Natural killer cell (primary cell): ENCODE measurements at regions not wholly inside any gene's neighbourhood (a gene's known extent, or its start where the extent isn't known, plus 50 kb on each side); places are given as distances from the start of the nearest gene placed in this dataset.
"Not testable (repeated sequence)": the region's sequence is repeated elsewhere in the genome, so short reads cannot be mapped to it uniquely, and the experiment has no call there.

Experiments used
- ATAC-seq, 3 donors: fragments of 150-1000 bp in 2 of 3; fragments of 200-7000 bp in 1 of 3; cut with Tn5 transposase; 1 replicate in 1 of 3; 2 replicates in 2 of 3; pipeline ENCODE4 v1.10.0; 2021; ENCODE audit warnings: mild to moderate bottlenecking in 2 of 3, moderate library complexity in 2 of 3
- DNase-seq, 2 donors: peaks; one replicate each; pipeline versions ENCODE4 v3.0.0 to v3.0.0-alpha.2; 2013 to 2021; ENCODE audit warnings: mixed read lengths in 1 of 2
- H3K27ac ChIP-seq: one replicate; pipeline ENCODE4 v1.5.1; 2013; ENCODE audit warnings: mild to moderate bottlenecking, low read length
- H3K27me3 ChIP-seq: one replicate; pipeline ENCODE4 v1.6.1; 2013; ENCODE audit warnings: low read length; ENCODE audit not compliant: control insufficient read depth, insufficient read depth
- H3K36me3 ChIP-seq: one replicate; pipeline ENCODE4 v1.6.1; 2013; ENCODE audit warnings: low read length; ENCODE audit not compliant: control insufficient read depth, insufficient read depth
- H3K4me1 ChIP-seq: one replicate; pipeline ENCODE4 v1.6.1; 2013; ENCODE audit warnings: low read length; ENCODE audit not compliant: control insufficient read depth, insufficient read depth
- H3K4me3 ChIP-seq: one replicate; pipeline ENCODE4 v1.5.1; 2013; ENCODE audit warnings: low read length
- H3K9me3 ChIP-seq: one replicate; pipeline ENCODE4 v1.6.1; 2013; ENCODE audit warnings: low read length; ENCODE audit not compliant: control insufficient read depth, insufficient read depth
- H3K27ac Mint-ChIP-seq, 2 donors: one replicate each; pipeline ENCODE4 v1.8.0; 2022; ENCODE audit warnings: mild to moderate bottlenecking in 2 of 2, mixed read lengths in 2 of 2, moderate library complexity in 1 of 2
- H3K27me3 Mint-ChIP-seq, 2 donors: one replicate each; pipeline ENCODE4 v1.8.0; 2022; ENCODE audit warnings: low read depth in 2 of 2, mixed read lengths in 2 of 2
- H3K36me3 Mint-ChIP-seq: one replicate; pipeline ENCODE4 v1.8.0; 2022; ENCODE audit warnings: mixed read lengths
- H3K4me1 Mint-ChIP-seq, 2 donors: one replicate each; pipeline ENCODE4 v1.8.0; 2022; ENCODE audit warnings: mixed read lengths in 2 of 2
- H3K4me3 Mint-ChIP-seq: one replicate; pipeline ENCODE4 v1.8.0; 2022; ENCODE audit warnings: mild to moderate bottlenecking, moderate library complexity, mixed read lengths
- H3K9me3 Mint-ChIP-seq, 2 donors: one replicate each; pipeline ENCODE4 v1.8.0; 2022; ENCODE audit warnings: mixed read lengths in 2 of 2
- WGBS: methylation state at CpG from one replicate; pipeline ENCODE4 v1.1.7; 2013; ENCODE audit warnings: missing lambda C conversion rate; ENCODE audit not compliant: insufficient coverage; 5-methylcytosine and 5-hydroxymethylcytosine counted together
- intact Hi-C: fragments of 100-400 bp; cut with micrococcal nuclease; formaldehyde crosslinking; loops from one replicate; pipeline ENCODE4 v1.14.2; 2022
- TF ChIP-seq, protein P1 (sequence below): fragments of 200-600 bp; IDR thresholded peaks from one replicate; pipeline ENCODE4 v1.8.0; 2022; ENCODE audit warnings: antibody characterized with exemption

DNA sequence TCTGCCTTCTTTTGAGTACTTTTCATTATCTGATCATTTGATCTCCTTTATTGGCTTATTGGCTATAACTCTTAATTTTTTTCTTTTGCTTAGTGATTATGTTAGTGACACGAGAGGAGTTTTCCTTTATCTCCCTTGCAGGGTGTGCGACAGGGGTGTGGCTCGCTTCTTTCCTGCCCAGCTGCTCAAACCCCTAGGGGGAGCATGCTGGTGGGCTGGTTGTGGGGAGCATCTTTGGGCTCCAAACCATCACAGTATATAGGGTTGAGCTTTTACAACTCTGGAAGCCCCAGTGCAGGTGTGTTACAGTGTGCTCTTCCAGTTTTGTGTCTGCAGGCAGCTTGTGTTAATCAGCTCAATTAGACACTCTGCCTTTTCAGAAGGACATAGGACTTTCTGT, 357.0 kb upstream of the TMEFF2 start:
- 85% methylated on average over 3 of the region's 3 CpGs for WGBS
- Histone ChIP-seq H3K4me1 (no peaks in the 10 kb centered on the region), H3K36me3 (no peaks in the 10 kb centered on the region), H3K27ac (no peak overlapping the region), H3K4me3 (no peak overlapping the region), H3K9me3 (peaks cover 4% of the 10 kb centered on the region), H3K27me3 (no peaks in the 10 kb centered on the region)
- Mint-ChIP-seq H3K4me1 (no peaks in the 10 kb centered on the region), H3K27ac (no peak overlapping the region), H3K27me3 (no peaks in the 10 kb centered on the region), H3K4me3 (no peak overlapping the region), H3K9me3 (peaks cover 4 to 14% of the 10 kb centered on the region in 2 donors), H3K36me3 (no peaks in the 10 kb centered on the region)
- no peak for DNase-seq
- no peak for ATAC-seq
- TF ChIP-seq, protein P1, sequence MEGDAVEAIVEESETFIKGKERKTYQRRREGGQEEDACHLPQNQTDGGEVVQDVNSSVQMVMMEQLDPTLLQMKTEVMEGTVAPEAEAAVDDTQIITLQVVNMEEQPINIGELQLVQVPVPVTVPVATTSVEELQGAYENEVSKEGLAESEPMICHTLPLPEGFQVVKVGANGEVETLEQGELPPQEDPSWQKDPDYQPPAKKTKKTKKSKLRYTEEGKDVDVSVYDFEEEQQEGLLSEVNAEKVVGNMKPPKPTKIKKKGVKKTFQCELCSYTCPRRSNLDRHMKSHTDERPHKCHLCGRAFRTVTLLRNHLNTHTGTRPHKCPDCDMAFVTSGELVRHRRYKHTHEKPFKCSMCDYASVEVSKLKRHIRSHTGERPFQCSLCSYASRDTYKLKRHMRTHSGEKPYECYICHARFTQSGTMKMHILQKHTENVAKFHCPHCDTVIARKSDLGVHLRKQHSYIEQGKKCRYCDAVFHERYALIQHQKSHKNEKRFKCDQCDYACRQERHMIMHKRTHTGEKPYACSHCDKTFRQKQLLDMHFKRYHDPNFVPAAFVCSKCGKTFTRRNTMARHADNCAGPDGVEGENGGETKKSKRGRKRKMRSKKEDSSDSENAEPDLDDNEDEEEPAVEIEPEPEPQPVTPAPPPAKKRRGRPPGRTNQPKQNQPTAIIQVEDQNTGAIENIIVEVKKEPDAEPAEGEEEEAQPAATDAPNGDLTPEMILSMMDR: no peak
- intact Hi-C loops: no loop called here

DNA sequence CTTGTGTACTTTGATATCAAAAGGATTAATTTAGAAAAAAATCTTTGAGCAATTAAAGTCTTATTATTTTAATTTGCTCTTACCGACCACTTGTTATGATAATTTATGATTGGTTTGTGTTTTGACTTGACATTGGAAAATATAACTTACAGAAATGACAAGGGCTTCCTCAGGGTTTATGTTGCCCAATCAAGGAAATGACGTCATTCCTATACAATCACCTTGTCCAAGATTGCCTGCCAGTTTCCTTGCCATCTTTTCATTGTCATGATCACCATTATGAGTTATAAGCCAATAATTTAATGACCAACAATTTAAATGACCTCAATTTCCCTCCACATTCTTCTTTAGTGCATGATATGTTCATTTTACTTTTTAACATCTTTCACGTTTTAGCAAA, 351.8 kb upstream of the TMEFF2 start:
- no peaks in the 10 kb centered on the region for H3K4me1 ChIP-seq

DNA sequence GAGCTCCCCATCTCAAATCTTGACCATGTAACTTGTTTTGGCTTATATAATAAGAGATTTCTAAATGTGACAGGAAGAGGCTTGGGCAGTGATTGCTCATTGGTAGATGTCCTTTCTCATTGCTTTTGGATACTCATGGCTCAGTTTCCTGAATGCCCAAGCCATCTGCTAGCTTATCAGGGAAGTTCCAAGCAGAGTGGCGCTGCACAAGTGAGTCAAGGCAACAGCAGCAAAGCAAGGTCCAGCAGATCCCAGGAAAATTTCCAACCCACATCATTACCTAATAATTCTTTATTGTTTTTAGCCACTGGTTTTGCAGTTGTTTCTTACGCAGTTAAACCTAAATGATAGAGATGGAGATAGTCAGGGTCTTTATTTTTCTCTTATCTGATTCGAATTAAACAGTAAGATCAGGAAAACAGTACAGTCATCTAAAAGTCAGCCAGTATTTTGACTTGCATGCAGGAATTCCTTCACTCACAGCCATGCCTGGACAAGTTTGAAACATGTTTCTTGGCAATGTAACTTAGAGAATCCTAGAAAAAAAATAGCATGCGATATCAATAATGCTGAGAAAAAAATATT, 349.7 kb upstream of the TMEFF2 start:
- TF ChIP-seq, protein P1: no peak
- no peak for ATAC-seq
- Histone ChIP-seq H3K27ac (no peak overlapping the region), H3K36me3 (no peaks in the 10 kb centered on the region), H3K4me3 (no peak overlapping the region), H3K27me3 (no peaks in the 10 kb centered on the region), H3K4me1 (no peaks in the 10 kb centered on the region), H3K9me3 (no peaks in the 10 kb centered on the region)
- intact Hi-C loops: no loop called here
- no peak overlapping the region for H3K4me3 Mint-ChIP-seq
- 75% methylated on average over 3 of the region's 4 CpGs for WGBS
- no peaks in the 10 kb centered on the region for H3K4me1 Mint-ChIP-seq
- no peak for DNase-seq
- no peaks in the 10 kb centered on the region for H3K27me3 Mint-ChIP-seq
- peaks cover 0 to 8% of the 10 kb centered on the region in 2 donors for H3K9me3 Mint-ChIP-seq
- no peaks in the 10 kb centered on the region for H3K36me3 Mint-ChIP-seq
- no peak overlapping the region for H3K27ac Mint-ChIP-seq

More for the DNA sequence above, 351.8 kb upstream of the TMEFF2 start:
- Histone ChIP-seq H3K36me3 (no peaks in the 10 kb centered on the region), H3K9me3 (no peaks in the 10 kb centered on the region), H3K4me3 (no peak overlapping the region), H3K27me3 (no peaks in the 10 kb centered on the region), H3K27ac (no peak overlapping the region)
- peaks cover 0 to 6% of the 10 kb centered on the region in 2 donors for H3K9me3 Mint-ChIP-seq
- H3K4me1 Mint-ChIP-seq: no peaks in the 10 kb centered on the region
- H3K27ac Mint-ChIP-seq: no peak overlapping the region
- DNase-seq: no peak
- no peak for ATAC-seq
- H3K27me3 Mint-ChIP-seq: no peaks in the 10 kb centered on the region
- H3K36me3 Mint-ChIP-seq: no peaks in the 10 kb centered on the region
- TF ChIP-seq, protein P1: no peak
- no peak overlapping the region for H3K4me3 Mint-ChIP-seq
- 68% methylated on average over 1 of the region's 3 CpGs for WGBS
- intact Hi-C loops: no loop called here

DNA sequence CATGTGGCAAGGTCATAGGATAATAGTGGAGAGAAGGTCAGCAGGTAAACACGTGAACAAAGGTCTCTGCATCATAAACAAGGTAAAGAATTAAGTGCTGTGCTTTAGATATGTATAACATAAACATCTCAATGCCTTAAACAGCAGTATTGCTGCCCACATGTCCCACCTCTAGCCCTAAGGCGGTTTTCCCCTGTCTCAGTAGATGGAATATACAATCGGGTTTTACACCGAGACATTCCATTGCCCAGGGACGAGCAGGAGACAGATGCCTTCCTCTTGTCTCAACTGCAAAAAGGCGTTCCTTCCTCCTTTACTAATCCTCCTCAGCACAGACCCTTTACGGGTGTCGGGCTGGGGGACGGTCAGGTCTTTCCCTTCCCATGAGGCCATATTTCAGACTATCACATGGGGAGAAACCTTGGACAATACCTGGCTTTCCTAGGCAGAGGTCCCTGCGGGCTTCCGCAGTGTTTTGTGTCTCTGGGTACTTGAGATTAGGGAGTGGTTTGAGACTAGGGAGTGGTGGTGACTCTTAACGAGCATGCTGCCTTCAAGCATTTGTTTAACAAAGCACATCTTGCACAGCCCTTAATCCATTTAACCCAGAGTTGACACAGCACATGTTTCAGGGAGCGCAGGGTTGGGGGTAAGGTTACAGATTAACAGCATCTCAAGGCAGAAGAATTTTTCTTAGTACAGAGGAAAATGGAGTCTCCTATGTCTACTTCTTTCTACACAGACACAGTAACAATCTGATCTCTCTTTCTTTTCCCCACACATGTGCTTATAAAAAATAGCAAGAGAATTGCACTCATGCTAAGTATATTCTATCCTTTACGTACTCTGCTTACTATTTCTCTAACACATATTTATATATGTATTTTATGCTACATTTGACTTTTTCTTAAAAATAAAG, 347.7 kb upstream of the TMEFF2 start:
- H3K4me1 Mint-ChIP-seq, H3K36me3 Mint-ChIP-seq, H3K27ac ChIP-seq, intact Hi-C loops, H3K27ac Mint-ChIP-seq, H3K27me3 Mint-ChIP-seq, H3K4me1 ChIP-seq, ATAC-seq, H3K9me3 ChIP-seq, H3K4me3 Mint-ChIP-seq, DNase-seq, H3K27me3 ChIP-seq, H3K36me3 ChIP-seq, H3K4me3 ChIP-seq: not testable (repeated sequence)
- H3K9me3 Mint-ChIP-seq: peaks cover 0 to 11% of the 10 kb centered on the region in 2 donors
- 86% methylated on average over 5 of the region's 14 CpGs for WGBS
